K562 (cell line): ENCODE measurements at regions not wholly inside any gene's neighbourhood (a gene's known extent, or its start where the extent isn't known, plus 50 kb on each side); places are given as distances from the start of the nearest gene placed in this dataset.

Experiments used
- CEBPZ ChIP-seq: fragments of 150-350 bp; IDR thresholded peaks from 2 replicates; pipeline ENCODE4 v1.6.1; 2014; ENCODE audit warnings: low read depth, mild to moderate bottlenecking, low read length, borderline replicate concordance
- EHMT2 ChIP-seq: fragments of 450-650 bp; IDR thresholded peaks from 2 replicates; pipeline ENCODE4 v1.6.1; 2018; ENCODE audit warnings: antibody characterized with exemption
- GABPA ChIP-seq: fragments of 200-800 bp; sonication (Bioruptor generic); conservative IDR thresholded peaks from 2 replicates; pipeline ENCODE4 v1.6.1; 2016; ENCODE audit warnings: low read depth, missing genetic modification characterization, missing compliant biosample characterization
- POLR2A ChIP-seq: fragments of 450-650 bp; conservative IDR thresholded peaks from 2 replicates; pipeline ENCODE4 v1.6.1; 2016
- POLR2AphosphoS5 ChIP-seq: IDR thresholded peaks from 2 replicates; pipeline ENCODE4 v1.6.1; 2011; ENCODE audit warnings: mild to moderate bottlenecking, low read depth, low read length, moderate library complexity; ENCODE audit not compliant: control insufficient read depth, insufficient read depth
- SMARCB1 ChIP-seq: IDR thresholded peaks from 2 replicates; pipeline ENCODE4 v1.6.1; 2011; ENCODE audit warnings: improper control_type of control experiment, low read depth; ENCODE audit not compliant: insufficient read length
- TCF3 ChIP-seq: sonication (generic); formaldehyde crosslinking; IDR thresholded peaks from 2 replicates; pipeline ENCODE4 v1.4.0; 2020; ENCODE audit warnings: mild to moderate bottlenecking, missing genetic modification reagents
- ZBTB8A ChIP-seq: fragments of 450-650 bp; IDR thresholded peaks from 2 replicates; pipeline ENCODE4 v1.6.1; 2018; ENCODE audit warnings: mild to moderate bottlenecking, moderate library complexity; ENCODE audit not compliant: partially characterized antibody
- ZNF239 ChIP-seq: fragments of 250-450 bp; sonication (Bioruptor Pico); IDR thresholded peaks from 2 replicates; pipeline ENCODE4 v1.4.0; 2020; ENCODE audit warnings: mild to moderate bottlenecking
- TF ChIP-seq, protein P1 (sequence below): fragments of 250-450 bp; sonication (Bioruptor Pico); IDR thresholded peaks from 2 replicates; pipeline ENCODE4 v1.6.1; 2021; ENCODE audit warnings: mild to moderate bottlenecking
- TF ChIP-seq, protein P2 (sequence below), 3 experiments: IDR thresholded peaks in 2 of 3; conservative IDR thresholded peaks in 1 of 3; 2 replicates each; pipeline ENCODE4 v1.5.1; 2011 to 2012; ENCODE audit warnings: low read length in 3 of 3, mild to moderate bottlenecking in 3 of 3, control low read depth in 2 of 3, improper control_type of control experiment in 1 of 3, inconsistent platforms in 1 of 3, low read depth in 1 of 3, mixed read lengths in 1 of 3, moderate library complexity in 1 of 3; ENCODE audit not compliant: insufficient read depth in 2 of 3
- TF ChIP-seq, protein P3 (sequence below): sonication (generic); formaldehyde crosslinking; IDR thresholded peaks from 2 replicates; pipeline ENCODE4 v1.8.0; 2023; ENCODE audit warnings: mild to moderate bottlenecking, missing genetic modification reagents

DNA sequence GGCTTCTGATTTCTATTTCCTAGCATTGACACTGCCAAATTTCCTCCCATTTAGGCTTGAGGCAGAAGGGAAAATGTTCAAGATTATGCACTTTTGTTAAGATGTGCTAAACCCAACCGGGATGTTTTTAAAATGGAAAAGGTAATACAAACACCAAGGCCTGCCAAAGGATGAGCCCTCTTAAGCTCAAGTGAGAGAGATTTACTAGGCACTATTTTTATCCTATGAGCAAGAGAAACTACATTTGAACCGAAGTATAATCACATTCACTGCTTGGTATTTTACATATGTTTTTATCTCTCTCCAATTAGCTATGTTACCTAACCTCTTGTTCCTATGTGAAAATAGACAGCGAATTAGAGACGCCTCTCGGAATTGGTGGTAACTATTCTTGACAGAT lies 295.8 kb downstream of the GABRB3 start:
- TF ChIP-seq, protein P1, sequence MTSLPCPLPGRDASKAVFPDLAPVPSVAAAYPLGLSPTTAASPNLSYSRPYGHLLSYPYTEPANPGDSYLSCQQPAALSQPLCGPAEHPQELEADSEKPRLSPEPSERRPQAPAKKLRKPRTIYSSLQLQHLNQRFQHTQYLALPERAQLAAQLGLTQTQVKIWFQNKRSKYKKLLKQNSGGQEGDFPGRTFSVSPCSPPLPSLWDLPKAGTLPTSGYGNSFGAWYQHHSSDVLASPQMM (CRISPR knock-in tag) = no peak
- TF ChIP-seq EHMT2 = no peak
- no peak for TF ChIP-seq GABPA (tag)
- no peak for TF ChIP-seq POLR2AphosphoS5
- TF ChIP-seq, protein P2, sequence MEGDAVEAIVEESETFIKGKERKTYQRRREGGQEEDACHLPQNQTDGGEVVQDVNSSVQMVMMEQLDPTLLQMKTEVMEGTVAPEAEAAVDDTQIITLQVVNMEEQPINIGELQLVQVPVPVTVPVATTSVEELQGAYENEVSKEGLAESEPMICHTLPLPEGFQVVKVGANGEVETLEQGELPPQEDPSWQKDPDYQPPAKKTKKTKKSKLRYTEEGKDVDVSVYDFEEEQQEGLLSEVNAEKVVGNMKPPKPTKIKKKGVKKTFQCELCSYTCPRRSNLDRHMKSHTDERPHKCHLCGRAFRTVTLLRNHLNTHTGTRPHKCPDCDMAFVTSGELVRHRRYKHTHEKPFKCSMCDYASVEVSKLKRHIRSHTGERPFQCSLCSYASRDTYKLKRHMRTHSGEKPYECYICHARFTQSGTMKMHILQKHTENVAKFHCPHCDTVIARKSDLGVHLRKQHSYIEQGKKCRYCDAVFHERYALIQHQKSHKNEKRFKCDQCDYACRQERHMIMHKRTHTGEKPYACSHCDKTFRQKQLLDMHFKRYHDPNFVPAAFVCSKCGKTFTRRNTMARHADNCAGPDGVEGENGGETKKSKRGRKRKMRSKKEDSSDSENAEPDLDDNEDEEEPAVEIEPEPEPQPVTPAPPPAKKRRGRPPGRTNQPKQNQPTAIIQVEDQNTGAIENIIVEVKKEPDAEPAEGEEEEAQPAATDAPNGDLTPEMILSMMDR (IDR thresholded peaks at IDR 0.05 in 2 of 3, conservative IDR thresholded peaks at IDR 0.05 in 1 of 3; ENCODE audit: insufficient read depth in 2 of 3, low read depth in 1 of 3, low read length in 3 of 3) = no peak
- TF ChIP-seq CEBPZ = no peak
- no peak for TF ChIP-seq TCF3 (CRISPR knock-in tag)
- no peak for TF ChIP-seq ZBTB8A
- TF ChIP-seq POLR2A = no peak
- TF ChIP-seq SMARCB1 = no peak
- TF ChIP-seq ZNF239 = no peak
- TF ChIP-seq, protein P3, sequence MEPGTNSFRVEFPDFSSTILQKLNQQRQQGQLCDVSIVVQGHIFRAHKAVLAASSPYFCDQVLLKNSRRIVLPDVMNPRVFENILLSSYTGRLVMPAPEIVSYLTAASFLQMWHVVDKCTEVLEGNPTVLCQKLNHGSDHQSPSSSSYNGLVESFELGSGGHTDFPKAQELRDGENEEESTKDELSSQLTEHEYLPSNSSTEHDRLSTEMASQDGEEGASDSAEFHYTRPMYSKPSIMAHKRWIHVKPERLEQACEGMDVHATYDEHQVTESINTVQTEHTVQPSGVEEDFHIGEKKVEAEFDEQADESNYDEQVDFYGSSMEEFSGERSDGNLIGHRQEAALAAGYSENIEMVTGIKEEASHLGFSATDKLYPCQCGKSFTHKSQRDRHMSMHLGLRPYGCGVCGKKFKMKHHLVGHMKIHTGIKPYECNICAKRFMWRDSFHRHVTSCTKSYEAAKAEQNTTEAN (CRISPR knock-in tag) = no peak
